ENCODE measurements at regions not wholly inside any gene's neighbourhood (a gene's known extent, or its start where the extent isn't known, plus 50 kb on each side); places are given as distances from the start of the nearest gene placed in this dataset.

- TF ChIP-seq TAF1 (IDR thresholded peaks at IDR 0.05; ENCODE audit: low read depth) (no peak), EP300 (IDR thresholded peaks at IDR 0.05; ENCODE audit: borderline replicate concordance) (no peak), MAX (IDR thresholded peaks at IDR 0.05) (no peak), ZBTB7A (IDR thresholded peaks at IDR 0.05; ENCODE audit: low read depth) (no peak), TEAD4 (IDR thresholded peaks at IDR 0.05) (no peak), EGR1 (IDR thresholded peaks at IDR 0.05) (no peak), USF1 (IDR thresholded peaks at IDR 0.05) (no peak), CEBPB (IDR thresholded peaks at IDR 0.05) (no peak)
Observed at GRCh38 chr14:98056946-98057345, 1215.1 kb downstream of the BCL11B start.

- no peak for TF ChIP-seq FOXM1 (IDR thresholded peaks at IDR 0.05; ENCODE audit: borderline replicate concordance, low read depth)
- TF ChIP-seq YY1 (IDR thresholded peaks at IDR 0.05; ENCODE audit: low read depth): no peak
- TF ChIP-seq TEAD4 (IDR thresholded peaks at IDR 0.05): no peak
- TF ChIP-seq USF1 (IDR thresholded peaks at IDR 0.05): no peak
- TF ChIP-seq EGR1 (IDR thresholded peaks at IDR 0.05): no peak
- TF ChIP-seq MAX (IDR thresholded peaks at IDR 0.05): no peak
- no peak for TF ChIP-seq NFIC (IDR thresholded peaks at IDR 0.05)
- TF ChIP-seq CREB1 (IDR thresholded peaks at IDR 0.05; ENCODE audit: low read depth): no peak
- TF ChIP-seq RAD21 (IDR thresholded peaks at IDR 0.05; ENCODE audit: low read depth): no peak
- no peak for TF ChIP-seq ZBTB7A (IDR thresholded peaks at IDR 0.05; ENCODE audit: low read depth)
- no peak for TF ChIP-seq TAF1 (IDR thresholded peaks at IDR 0.05; ENCODE audit: low read depth)
- TF ChIP-seq TCF12 (IDR thresholded peaks at IDR 0.05; ENCODE audit: low read depth): no peak
- TF ChIP-seq EP300 (IDR thresholded peaks at IDR 0.05; ENCODE audit: borderline replicate concordance): no peak
- TF ChIP-seq CEBPB (IDR thresholded peaks at IDR 0.05): no peak
- TF ChIP-seq REST (IDR thresholded peaks at IDR 0.05; ENCODE audit: low read depth): no peak
Observed at GRCh38 chr14:98059106-98059505, 1212.9 kb downstream of the BCL11B start.

- TF ChIP-seq EGR1 (IDR thresholded peaks at IDR 0.05) (no peak), CEBPB (IDR thresholded peaks at IDR 0.05) (no peak), TEAD4 (IDR thresholded peaks at IDR 0.05) (no peak), CREB1 (IDR thresholded peaks at IDR 0.05; ENCODE audit: low read depth) (no peak)
Observed at GRCh38 chr14:98062083-98062482, 1209.9 kb downstream of the BCL11B start.

GRCh38 chr14:98069712-98070171 lies 1202.3 kb downstream of the BCL11B start:
- TF ChIP-seq MAX (IDR thresholded peaks at IDR 0.05): no peak
- TF ChIP-seq CEBPB (IDR thresholded peaks at IDR 0.05): no peak
- no peak for TF ChIP-seq CREB1 (IDR thresholded peaks at IDR 0.05; ENCODE audit: low read depth)
- no peak for TF ChIP-seq YY1 (IDR thresholded peaks at IDR 0.05; ENCODE audit: low read depth)
- TF ChIP-seq TAF1 (IDR thresholded peaks at IDR 0.05; ENCODE audit: low read depth): no peak
- TF ChIP-seq TEAD4 (IDR thresholded peaks at IDR 0.05): peak; percentile 30; the same call in 1 of the 2 replicates
- 0 out of 2 replicates have a peak, but pooled peaks have one; percentile 24 for TF ChIP-seq NFIC (IDR thresholded peaks at IDR 0.05)
- no peak for TF ChIP-seq FOXM1 (IDR thresholded peaks at IDR 0.05; ENCODE audit: borderline replicate concordance, low read depth)
- TF ChIP-seq TCF12 (IDR thresholded peaks at IDR 0.05; ENCODE audit: low read depth): no peak
- TF ChIP-seq REST (IDR thresholded peaks at IDR 0.05; ENCODE audit: low read depth): no peak
- no peak for TF ChIP-seq USF1 (IDR thresholded peaks at IDR 0.05)
- no peak for TF ChIP-seq ZBTB7A (IDR thresholded peaks at IDR 0.05; ENCODE audit: low read depth)
- TF ChIP-seq EGR1 (IDR thresholded peaks at IDR 0.05): no peak
- TF ChIP-seq RAD21 (IDR thresholded peaks at IDR 0.05; ENCODE audit: low read depth): no peak

GRCh38 chr14:98070536-98070935 lies 1201.5 kb downstream of the BCL11B start:
- TF ChIP-seq USF1 (IDR thresholded peaks at IDR 0.05): no peak
- no peak for TF ChIP-seq YY1 (IDR thresholded peaks at IDR 0.05; ENCODE audit: low read depth)
- TF ChIP-seq CEBPB (IDR thresholded peaks at IDR 0.05): no peak
- TF ChIP-seq TEAD4 (IDR thresholded peaks at IDR 0.05): no peak
- TF ChIP-seq NFIC (IDR thresholded peaks at IDR 0.05): no peak
- TF ChIP-seq REST (IDR thresholded peaks at IDR 0.05; ENCODE audit: low read depth): no peak
- no peak for TF ChIP-seq RAD21 (IDR thresholded peaks at IDR 0.05; ENCODE audit: low read depth)
